Natural killer cell treated with Interleukin-12 subunit alpha and Interleukin-12 subunit beta and Interleukin-15 and Interleukin-18, amount 100 ng/mL, for 72 hours (primary cell): ENCODE measurements at regions not wholly inside any gene's neighbourhood (a gene's known extent, or its start where the extent isn't known, plus 50 kb on each side); places are given as distances from the start of the nearest gene placed in this dataset.
A peak's percentile ranks its signal among the peaks of the same experiment; 100 is the strongest.
"Not testable (repeated sequence)": the region's sequence is repeated elsewhere in the genome, so short reads cannot be mapped to it uniquely, and the experiment has no call there.

Experiments
- ATAC-seq, 2 donors: fragments of 150-1000 bp; cut with Tn5 transposase in 1 of 2; sonication (Bioruptor Pico), chemical (Tn5 transposase) in 1 of 2; 2 replicates each; pipeline ENCODE4 v1.10.0; 2021
- DNase-seq: peaks from one replicate; pipeline ENCODE4 v3.0.0; 2022; ENCODE audit warnings: low spot score
- H3K27ac Mint-ChIP-seq, 2 donors: 1 replicate in 1 of 2; 2 replicates in 1 of 2; pipeline ENCODE4 v1.8.0; 2022; ENCODE audit warnings: mixed read lengths in 2 of 2, mild to moderate bottlenecking in 1 of 2, moderate library complexity in 1 of 2
- H3K27me3 Mint-ChIP-seq, 2 donors: 1 replicate in 1 of 2; 2 replicates in 1 of 2; pipeline ENCODE4 v1.8.0; 2022; ENCODE audit warnings: mixed read lengths in 2 of 2
- H3K36me3 Mint-ChIP-seq: one replicate; pipeline ENCODE4 v1.8.0; 2022; ENCODE audit warnings: mixed read lengths
- H3K4me1 Mint-ChIP-seq, 2 donors: 1 replicate in 1 of 2; 2 replicates in 1 of 2; pipeline ENCODE4 v1.8.0; 2022; ENCODE audit warnings: low read depth in 2 of 2, mixed read lengths in 2 of 2, mild to moderate bottlenecking in 1 of 2
- H3K4me3 Mint-ChIP-seq: one replicate; pipeline ENCODE4 v1.8.0; 2022; ENCODE audit warnings: mixed read lengths
- H3K9me3 Mint-ChIP-seq: 2 replicates; pipeline ENCODE4 v1.8.0; 2022; ENCODE audit warnings: mixed read lengths

DNA sequence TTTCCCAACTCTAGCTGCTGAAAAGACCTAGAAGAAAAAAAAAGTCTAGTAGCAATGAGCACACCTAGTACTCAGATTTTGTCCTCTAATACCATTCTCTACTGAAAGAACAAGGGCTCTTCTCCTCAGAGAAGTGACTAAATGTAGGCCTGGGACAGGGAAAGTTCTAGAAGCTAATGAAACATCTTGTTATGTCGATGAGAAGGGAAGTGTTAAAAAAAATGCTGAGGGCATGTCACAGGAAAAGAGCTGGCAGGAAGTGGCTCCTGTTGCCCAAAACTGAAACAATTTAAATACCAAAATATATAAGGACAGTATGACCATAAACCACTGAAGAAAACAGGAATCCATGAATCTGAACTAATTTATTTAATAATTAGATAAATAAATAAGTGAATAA is 581.4 kb upstream of the TBL1XR1 start:
- DNase-seq (peak; percentile 64), ATAC-seq (peak; percentile 58 to 66)
- Mint-ChIP-seq H3K4me1 (peaks cover 19 to 24% of the 10 kb centered on the region in 2 donors), H3K9me3 (no peaks in the 10 kb centered on the region), H3K36me3 (peaks cover 4% of the 10 kb centered on the region), H3K27ac (peak overlapping the region; percentile 56 to 86), H3K27me3 (no peaks in the 10 kb centered on the region), H3K4me3 (peak overlapping the region; percentile 61)

DNA sequence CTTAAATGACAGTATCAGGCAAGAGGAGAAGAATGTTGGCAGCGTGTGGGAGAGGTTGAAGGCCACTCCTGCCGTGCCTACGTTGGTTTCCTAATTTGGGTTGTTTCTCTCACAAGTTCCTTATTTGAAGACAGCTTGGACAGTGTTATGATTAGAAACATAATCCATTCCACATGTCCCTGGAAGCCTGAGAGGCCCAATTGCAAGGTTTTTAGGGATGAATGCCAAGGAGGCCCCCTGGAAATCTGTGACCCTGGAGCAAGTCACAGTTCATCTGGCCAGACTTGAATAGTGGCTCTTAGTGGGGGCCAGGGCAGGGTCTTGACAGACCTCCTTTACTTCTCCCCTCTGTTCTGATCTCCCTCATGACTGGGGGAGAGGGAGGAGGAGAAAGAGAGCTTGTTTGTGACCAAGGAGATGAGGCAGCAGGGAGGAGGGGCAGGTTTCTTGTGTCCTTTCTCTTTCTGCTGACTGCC is 584.4 kb upstream of the TBL1XR1 start:
- Mint-ChIP-seq H3K4me3 (no peak overlapping the region), H3K9me3 (peaks cover 8% of the 10 kb centered on the region), H3K27me3 (no peaks in the 10 kb centered on the region), H3K27ac (no peak overlapping the region), H3K4me1 (peaks cover 24 to 25% of the 10 kb centered on the region in 2 donors), H3K36me3 (no peaks in the 10 kb centered on the region)
- DNase-seq (no peak), ATAC-seq (no peak)

DNA sequence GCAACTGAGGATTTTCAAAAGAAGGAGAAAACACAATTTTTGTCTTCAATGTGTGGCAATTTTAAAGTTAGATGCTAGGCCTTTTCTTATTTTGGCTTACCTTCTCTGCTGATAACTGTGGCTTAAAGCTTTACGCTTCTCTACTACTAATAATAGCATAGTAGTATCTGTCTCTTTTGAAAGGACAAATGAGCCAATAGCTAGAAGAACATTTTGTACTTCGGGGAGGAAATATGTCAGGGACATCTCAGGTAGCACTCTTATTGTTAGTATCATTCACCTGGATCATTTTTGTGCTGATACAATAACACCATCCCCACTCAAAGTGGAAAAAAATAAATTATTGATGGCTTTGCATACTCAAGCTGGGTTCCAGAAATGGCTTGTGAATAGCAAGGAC is 586.1 kb upstream of the TBL1XR1 start:
- DNase-seq (no peak), ATAC-seq (no peak)
- no peaks in the 10 kb centered on the region for H3K27me3 Mint-ChIP-seq
- H3K27ac Mint-ChIP-seq = no peak overlapping the region
- H3K36me3 Mint-ChIP-seq = peaks cover 4% of the 10 kb centered on the region
- H3K4me3 Mint-ChIP-seq = no peak overlapping the region
- H3K9me3 Mint-ChIP-seq = peaks cover 8% of the 10 kb centered on the region
- H3K4me1 Mint-ChIP-seq = peaks cover 28 to 32% of the 10 kb centered on the region in 2 donors

DNA sequence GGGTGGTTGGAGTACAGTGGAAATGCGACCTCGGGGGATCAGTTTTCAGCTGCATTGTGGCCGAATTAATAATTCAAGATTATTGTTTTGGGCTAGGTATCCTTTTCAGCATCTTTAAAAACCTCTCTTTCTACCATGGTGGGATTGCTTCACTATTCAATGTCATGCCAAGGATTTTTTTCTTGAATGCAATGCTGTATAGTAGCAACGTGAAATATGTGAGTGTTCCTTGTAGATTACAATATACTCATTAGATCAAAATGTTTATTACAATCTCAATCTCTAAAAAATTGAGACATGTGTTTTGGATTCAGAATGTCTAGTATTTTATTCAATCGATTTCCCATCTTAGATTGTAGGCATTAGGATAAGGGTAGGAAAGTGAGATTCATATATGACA is 586.5 kb upstream of the TBL1XR1 start:
- Mint-ChIP-seq H3K27me3 (no peaks in the 10 kb centered on the region), H3K4me3 (no peak overlapping the region), H3K36me3 (peaks cover 4% of the 10 kb centered on the region), H3K9me3 (peaks cover 8% of the 10 kb centered on the region), H3K4me1 (peaks cover 24 to 28% of the 10 kb centered on the region in 2 donors), H3K27ac (no peak overlapping the region)
- ATAC-seq (no peak), DNase-seq (no peak)

DNA sequence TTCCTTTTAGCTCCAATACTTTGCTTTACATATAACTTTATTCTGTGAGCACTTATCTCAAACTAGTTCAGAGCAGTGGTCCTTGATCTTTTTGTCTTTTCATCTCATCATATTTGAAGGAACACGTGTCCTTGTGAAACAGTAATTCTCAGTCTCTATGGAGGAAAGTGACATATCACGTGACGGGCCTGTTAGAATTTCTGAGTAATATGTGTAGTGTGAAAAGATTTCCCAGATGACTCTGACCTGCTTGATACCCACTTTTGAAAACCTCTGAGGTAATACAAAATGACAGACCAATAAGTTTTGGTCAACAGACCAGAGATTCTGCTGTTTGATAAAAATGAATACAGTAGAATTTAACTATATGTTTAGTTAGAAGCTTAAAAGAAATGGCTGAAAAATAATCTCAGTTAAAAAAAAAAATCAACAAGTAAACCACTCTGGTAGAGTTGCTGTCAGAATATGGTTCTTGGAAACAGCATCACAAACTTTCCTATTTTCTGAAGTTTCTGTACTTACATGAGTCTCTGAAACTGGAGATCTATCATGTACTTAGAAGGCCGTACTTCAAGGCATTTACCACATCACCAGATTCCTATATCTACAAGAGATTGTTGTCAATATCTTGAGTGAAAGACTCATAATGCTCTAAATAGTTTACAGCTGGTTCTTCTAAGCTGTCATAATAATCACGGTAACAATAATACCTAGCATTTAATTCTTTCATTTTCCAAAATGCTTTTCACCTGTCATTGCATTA is 590.2 kb upstream of the TBL1XR1 start:
- peak overlapping the region; percentile 29 to 64 for H3K27ac Mint-ChIP-seq
- peaks cover 10% of the 10 kb centered on the region for H3K9me3 Mint-ChIP-seq
- ATAC-seq = peak; percentile 84 to 89
- H3K4me1 Mint-ChIP-seq = peaks cover 19 to 26% of the 10 kb centered on the region in 2 donors
- H3K36me3 Mint-ChIP-seq = peaks cover 4% of the 10 kb centered on the region
- no peaks in the 10 kb centered on the region for H3K27me3 Mint-ChIP-seq
- H3K4me3 Mint-ChIP-seq = peak overlapping the region; percentile 51
- no peak for DNase-seq

DNA sequence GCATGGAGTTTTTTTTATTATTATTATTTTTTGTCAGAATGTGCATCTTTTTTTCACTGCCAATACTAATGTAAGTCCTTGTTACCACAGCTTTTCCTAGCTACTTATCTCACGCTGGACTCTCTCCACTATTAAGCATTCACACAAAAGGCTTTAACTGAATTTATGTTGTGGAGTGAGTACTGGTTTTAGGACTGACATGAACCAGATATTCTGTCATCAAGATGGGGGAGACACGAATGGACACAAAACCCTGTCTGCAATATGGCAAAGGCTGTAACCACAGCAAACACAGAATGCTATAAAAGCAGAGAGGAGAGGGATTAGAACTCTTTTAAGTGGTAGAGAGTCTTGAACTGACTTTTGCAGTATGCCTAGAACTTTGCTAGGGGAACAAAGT is 592.2 kb upstream of the TBL1XR1 start:
- peaks cover 5% of the 10 kb centered on the region for H3K9me3 Mint-ChIP-seq
- DNase-seq = no peak
- H3K4me3 Mint-ChIP-seq = no peak overlapping the region
- ATAC-seq = no peak
- H3K4me1 Mint-ChIP-seq = peaks cover 19 to 26% of the 10 kb centered on the region in 2 donors
- peaks cover 4% of the 10 kb centered on the region for H3K36me3 Mint-ChIP-seq
- H3K27me3 Mint-ChIP-seq = no peaks in the 10 kb centered on the region
- H3K27ac Mint-ChIP-seq = no peak overlapping the region

DNA sequence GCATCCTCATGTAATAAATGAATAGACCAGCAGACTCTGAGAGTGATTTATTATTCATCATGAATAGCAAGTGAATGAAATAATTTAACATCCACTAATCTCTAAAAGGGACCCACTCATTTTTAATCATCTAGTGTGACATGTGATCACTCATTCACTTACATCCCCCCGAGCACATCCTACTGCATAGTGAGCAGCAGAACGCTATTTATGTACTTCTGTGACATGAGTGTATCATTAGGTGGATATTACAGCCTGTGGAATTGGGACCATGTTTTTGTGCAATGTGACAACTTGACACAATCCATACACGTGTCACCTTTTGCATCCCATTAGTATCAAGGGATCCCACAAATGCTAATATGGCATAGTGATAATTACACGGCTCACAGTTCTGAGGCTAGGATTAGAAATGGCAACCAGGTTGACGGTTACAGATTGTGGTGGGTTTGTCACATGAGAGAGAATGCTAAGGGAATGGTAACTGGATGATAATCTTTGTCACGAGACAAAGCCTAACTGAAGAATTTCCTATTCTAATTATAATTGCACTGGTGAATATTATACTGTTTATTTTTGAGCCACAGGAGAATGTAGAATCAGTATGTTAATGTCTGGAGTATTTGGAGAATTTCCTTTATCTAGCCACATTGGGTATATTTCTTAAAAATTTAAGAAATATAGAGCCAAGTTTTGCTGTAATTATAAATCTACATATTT is 595.2 kb upstream of the TBL1XR1 start:
- Mint-ChIP-seq H3K36me3 (no peaks in the 10 kb centered on the region), H3K4me3 (no peak overlapping the region), H3K9me3 (peaks cover 3% of the 10 kb centered on the region), H3K27me3 (no peaks in the 10 kb centered on the region), H3K4me1 (peaks cover 8 to 16% of the 10 kb centered on the region in 2 donors), H3K27ac (no peak overlapping the region)
- ATAC-seq (no peak), DNase-seq (no peak)

DNA sequence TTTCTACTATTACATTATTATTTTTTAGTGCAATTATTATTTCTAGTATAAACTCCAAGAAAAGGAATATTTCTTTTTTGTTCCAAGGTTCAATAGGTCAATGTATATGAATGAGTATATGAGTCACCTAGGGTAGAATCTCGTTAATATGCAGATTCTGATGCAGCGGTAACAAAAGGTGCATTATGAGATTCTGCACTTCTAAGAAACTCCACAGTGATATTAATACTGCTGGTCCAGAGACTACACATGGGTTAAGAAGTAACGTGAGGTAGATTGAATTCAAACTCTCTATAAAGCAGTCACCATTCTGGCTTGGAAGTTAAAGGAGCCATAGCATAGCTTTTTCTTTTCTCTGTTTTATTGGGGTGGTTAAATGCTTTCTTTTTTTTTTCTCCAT is 596.2 kb upstream of the TBL1XR1 start:
- Mint-ChIP-seq H3K27ac (no peak overlapping the region), H3K4me1 (peaks cover 0 to 7% of the 10 kb centered on the region in 2 donors), H3K27me3 (no peaks in the 10 kb centered on the region), H3K36me3 (no peaks in the 10 kb centered on the region), H3K9me3 (peaks cover 3% of the 10 kb centered on the region), H3K4me3 (no peak overlapping the region)
- no peak for ATAC-seq
- no peak for DNase-seq

DNA sequence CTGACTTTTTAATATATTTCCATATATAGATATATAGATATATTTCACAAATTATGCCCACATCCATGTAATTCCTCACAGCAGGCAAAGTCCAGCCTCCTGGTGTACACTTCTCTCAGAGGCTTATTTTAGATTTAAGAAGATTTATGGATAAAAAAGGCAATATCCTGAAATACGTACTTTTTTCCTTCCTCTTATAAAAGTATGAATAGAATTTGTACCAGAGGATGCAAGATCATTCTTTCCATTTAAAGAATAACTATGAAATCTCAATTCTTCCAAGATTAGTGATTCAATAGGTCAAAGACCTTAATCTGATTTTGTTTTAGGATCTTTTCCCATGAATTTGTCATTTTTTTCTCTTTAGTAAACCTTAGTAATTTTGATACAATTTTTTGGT is 597.9 kb upstream of the TBL1XR1 start:
- H3K36me3 Mint-ChIP-seq = no peaks in the 10 kb centered on the region
- DNase-seq = no peak

DNA sequence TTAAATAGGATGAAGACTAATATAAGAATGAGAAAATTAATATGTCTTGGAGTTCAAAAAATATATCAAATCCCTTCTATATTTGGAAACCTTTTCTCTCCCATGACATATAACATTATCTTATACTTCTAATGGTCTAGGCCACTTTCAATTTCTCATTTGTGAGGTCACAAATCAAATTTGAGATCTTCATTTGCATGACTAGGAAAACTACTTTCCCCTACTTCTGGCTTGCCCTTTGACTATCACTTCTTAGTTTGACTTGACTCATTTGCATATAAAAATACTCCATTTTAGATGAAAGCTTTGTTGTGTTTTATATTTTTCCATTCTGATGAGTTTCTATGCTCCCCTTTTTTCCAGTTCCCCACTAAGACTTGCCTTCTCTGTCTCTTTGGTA is 598.6 kb upstream of the TBL1XR1 start:
- Mint-ChIP-seq H3K27me3 (no peaks in the 10 kb centered on the region), H3K4me1 (peaks cover 8 to 18% of the 10 kb centered on the region in 2 donors), H3K9me3 (peaks cover 3% of the 10 kb centered on the region), H3K36me3 (no peaks in the 10 kb centered on the region), H3K27ac (no peak overlapping the region), H3K4me3 (no peak overlapping the region)
- ATAC-seq (no peak), DNase-seq (no peak)

More for the DNA sequence above, 597.9 kb upstream of the TBL1XR1 start:
- Mint-ChIP-seq H3K27me3 (no peaks in the 10 kb centered on the region), H3K27ac (no peak overlapping the region), H3K4me1 (peaks cover 7 to 16% of the 10 kb centered on the region in 2 donors), H3K9me3 (peaks cover 3% of the 10 kb centered on the region), H3K4me3 (no peak overlapping the region)
- no peak for ATAC-seq

DNA sequence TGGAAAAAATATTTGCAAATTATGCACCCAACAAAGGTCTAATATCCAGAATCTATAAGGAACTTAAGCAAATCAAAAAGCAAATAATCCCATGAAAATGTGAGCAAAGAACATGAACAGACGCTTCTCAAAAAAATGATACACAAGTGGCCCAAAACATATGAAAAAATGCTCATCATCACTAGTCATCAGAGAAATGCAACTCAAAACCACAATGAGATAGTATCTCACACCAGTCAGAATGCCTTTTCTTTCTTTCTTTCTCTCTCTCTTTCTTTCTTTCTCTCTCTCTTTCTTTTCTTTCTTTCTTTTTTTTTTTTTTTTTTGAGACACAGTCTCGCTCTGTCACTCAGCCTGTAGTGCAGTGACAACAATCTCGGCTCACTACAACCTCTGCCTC is 602.9 kb upstream of the TBL1XR1 start:
- not testable (repeated sequence) for H3K4me3 Mint-ChIP-seq, H3K36me3 Mint-ChIP-seq, H3K27me3 Mint-ChIP-seq, ATAC-seq, DNase-seq, H3K9me3 Mint-ChIP-seq
- peak overlapping the region in 1 of 2 donors; percentile 22 for H3K27ac Mint-ChIP-seq
- H3K4me1 Mint-ChIP-seq = peaks cover 12 to 18% of the 10 kb centered on the region in 2 donors

DNA sequence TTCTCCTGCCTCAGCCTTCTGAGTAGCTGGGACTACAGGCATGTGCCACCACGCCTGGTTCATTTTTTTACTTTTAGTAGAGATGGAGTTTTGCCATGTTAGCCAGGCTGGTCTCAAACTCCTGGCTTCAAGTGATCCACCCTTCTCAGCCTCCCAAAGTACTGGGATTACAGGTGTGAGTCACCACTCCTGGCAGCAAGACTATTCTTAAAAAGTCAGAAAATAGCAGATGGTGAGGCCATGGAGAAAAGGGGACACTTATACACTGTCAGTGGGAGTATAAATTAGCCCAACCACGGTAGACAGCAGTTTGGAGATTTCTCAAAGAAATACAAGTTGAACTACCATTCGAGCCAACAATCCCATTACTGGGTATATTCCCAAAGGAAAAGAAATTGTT is 603.3 kb upstream of the TBL1XR1 start:
- no peaks in the 10 kb centered on the region for H3K9me3 Mint-ChIP-seq
- peaks cover 12 to 18% of the 10 kb centered on the region in 2 donors for H3K4me1 Mint-ChIP-seq
- no peak overlapping the region for H3K4me3 Mint-ChIP-seq
- ATAC-seq (no peak), DNase-seq (no peak)
- H3K36me3 Mint-ChIP-seq = no peaks in the 10 kb centered on the region
- peak overlapping the region in 1 of 2 donors; percentile 22 for H3K27ac Mint-ChIP-seq
- H3K27me3 Mint-ChIP-seq = no peaks in the 10 kb centered on the region

DNA sequence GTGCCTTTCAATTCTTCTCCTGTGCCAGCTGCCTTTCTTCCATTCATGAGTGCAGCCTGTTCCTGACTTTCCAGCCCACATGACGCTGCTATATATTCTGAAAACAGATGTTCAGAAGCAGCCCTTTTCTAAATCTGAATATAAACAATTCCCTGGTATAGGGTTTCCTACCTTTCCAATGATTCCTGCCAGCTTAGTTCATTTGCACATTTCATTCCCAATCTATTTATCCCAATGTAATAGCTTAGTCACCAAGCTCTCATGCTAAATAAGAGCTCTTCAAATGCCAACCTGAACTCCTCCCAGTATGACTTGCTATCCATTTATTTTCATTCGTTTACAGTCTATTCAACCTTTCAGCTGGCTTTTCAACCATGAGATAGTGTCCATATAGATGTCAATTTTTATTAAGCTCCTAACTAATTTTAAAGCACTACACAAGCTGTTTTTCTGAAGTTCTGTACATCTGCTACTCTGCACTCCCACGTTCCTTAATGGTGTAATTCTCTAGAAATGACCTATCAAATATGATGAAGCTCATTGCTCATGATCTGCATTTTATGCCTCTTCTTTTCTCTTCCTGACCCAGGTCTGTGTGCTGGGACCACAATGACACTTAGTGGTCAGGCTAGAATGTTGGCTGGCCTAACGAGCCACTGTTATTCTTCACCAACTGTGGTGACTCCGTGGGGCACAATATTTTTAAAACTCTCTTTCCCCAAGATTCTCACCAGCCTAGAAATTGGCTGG is 605.0 kb upstream of the TBL1XR1 start:
- Mint-ChIP-seq H3K27ac (no peak overlapping the region), H3K36me3 (no peaks in the 10 kb centered on the region), H3K4me3 (no peak overlapping the region), H3K9me3 (no peaks in the 10 kb centered on the region), H3K27me3 (no peaks in the 10 kb centered on the region), H3K4me1 (peaks cover 11 to 12% of the 10 kb centered on the region in 2 donors)
- ATAC-seq = no peak
- DNase-seq = no peak

DNA sequence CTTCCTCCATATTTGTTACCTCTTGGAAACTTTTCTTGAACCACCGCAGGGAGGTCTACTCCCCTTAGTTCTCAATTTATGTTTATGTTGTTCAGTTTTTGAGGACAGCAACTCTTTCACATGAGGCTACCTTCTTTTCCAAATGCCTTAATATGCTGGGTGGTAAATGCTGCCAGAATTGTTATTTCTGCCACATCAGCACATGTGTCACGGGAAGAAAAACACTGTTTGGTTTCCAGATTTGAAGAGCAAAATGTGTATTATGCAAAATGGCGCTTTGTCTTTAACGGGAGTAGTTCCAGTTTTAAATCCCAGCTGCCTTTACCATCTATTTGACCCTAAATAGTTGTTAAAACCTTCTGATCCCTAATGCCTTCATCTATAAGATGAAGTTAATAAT is 606.2 kb upstream of the TBL1XR1 start:
- Mint-ChIP-seq H3K36me3 (no peaks in the 10 kb centered on the region), H3K4me1 (peaks cover 11 to 12% of the 10 kb centered on the region in 2 donors), H3K27me3 (no peaks in the 10 kb centered on the region), H3K9me3 (no peaks in the 10 kb centered on the region), H3K27ac (no peak overlapping the region), H3K4me3 (no peak overlapping the region)
- ATAC-seq (no peak), DNase-seq (no peak)
